HG02970 (cell line): ENCODE measurements at regions not wholly inside any gene's neighbourhood (a gene's known extent, or its start where the extent isn't known, plus 50 kb on each side); places are given as distances from the start of the nearest gene placed in this dataset.
"Not testable (repeated sequence)": the region's sequence is repeated elsewhere in the genome, so short reads cannot be mapped to it uniquely, and the experiment has no call there.

Experiments used
- ATAC-seq: cut with Tn5 transposase; IDR thresholded peaks from one replicate; pipeline ENCODE4 v1.9.1; 2021; ENCODE audit warnings: mild to moderate bottlenecking, moderate library complexity, moderate number of reproducible peaks; ENCODE audit not compliant: unreplicated experiment, low FRiP score

DNA sequence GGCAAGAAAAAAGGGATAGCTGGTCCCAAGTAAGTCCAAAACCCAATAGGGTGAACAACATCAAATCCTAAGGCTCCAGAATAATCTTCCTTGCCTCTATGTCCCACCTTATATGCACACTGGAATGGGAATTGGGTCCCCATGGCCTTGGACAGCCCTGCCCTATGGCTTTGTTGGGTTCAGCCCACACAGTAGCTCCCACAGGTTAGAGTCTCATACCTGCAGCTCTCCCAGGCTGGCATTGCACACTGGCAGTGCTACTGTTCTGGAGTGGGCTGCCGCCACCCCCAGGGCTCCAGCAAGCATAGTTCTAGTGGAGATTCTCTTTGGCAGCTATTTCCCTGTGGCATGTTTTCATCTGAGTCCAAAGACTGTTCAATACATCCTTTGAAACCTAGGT lies 352.4 kb upstream of the CLEC14A start:
- no peak for ATAC-seq

DNA sequence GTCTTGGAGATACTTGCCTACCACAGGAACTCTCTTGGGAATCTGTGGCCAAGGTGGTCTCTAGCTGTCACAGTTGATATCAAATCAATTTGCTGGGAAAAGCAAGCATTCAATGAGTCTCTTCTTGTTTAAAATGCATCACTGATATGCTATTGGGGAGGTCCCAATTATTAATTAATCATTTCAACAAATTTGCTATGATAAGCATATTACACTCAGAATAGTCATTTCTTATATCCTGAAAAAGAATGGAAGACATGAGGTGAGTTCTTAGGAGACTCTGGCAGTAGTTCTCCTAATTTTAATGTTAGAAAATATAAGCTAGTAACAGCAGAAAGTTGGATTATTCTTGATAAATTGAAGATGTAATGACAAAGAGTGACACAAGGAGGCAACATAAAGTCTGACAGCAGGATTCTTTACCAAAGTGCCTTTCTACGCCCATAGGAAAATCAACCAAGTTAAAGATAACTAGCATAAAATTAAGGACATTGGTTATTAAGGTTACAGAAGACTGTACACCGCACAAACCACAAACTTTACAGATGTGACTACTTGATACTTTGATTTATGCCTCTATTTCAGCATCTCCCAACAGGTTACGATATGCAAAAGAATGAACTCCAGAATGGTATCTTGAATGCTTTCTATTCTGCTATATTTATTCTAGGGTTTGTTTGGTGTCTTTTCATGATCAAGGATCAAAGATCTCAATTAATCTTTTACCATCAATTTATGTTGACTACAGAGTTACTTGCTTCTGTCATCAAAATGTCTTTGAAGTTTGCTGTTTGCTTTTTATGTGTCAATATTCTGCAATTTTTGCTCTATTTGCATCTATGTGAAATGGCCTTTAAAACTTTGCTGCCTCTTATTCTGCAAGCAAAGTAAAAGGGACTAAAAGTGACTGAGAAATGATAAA lies 349.6 kb upstream of the CLEC14A start:
- ATAC-seq, result no peak

DNA sequence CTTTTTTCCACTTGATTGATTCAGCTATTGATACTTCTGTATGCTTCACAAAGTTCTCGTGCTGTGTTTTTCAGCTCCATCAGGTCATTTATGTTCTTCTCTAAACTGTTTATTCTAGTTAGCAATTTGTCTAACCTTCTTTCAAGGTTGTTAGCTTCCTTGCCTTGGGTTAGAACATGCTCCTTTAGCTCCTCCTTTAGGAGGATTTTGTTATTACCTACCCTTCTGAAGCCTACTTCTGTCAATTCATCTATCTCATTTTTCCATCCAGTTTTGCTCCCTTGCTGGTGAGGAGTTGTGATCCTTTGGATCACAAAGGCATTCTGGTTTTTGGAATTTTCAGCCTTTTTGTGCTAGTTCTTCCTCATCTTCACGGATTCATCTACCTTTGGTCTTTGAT lies 344.7 kb upstream of the CLEC14A start:
- ATAC-seq, result not testable (repeated sequence)

GRCh38 chr14:38593476-38593875 lies 337.6 kb upstream of the CLEC14A start:
- no peak for ATAC-seq

GRCh38 chr14:38592764-38593442 lies 337.0 kb upstream of the CLEC14A start:
- no peak for ATAC-seq

DNA sequence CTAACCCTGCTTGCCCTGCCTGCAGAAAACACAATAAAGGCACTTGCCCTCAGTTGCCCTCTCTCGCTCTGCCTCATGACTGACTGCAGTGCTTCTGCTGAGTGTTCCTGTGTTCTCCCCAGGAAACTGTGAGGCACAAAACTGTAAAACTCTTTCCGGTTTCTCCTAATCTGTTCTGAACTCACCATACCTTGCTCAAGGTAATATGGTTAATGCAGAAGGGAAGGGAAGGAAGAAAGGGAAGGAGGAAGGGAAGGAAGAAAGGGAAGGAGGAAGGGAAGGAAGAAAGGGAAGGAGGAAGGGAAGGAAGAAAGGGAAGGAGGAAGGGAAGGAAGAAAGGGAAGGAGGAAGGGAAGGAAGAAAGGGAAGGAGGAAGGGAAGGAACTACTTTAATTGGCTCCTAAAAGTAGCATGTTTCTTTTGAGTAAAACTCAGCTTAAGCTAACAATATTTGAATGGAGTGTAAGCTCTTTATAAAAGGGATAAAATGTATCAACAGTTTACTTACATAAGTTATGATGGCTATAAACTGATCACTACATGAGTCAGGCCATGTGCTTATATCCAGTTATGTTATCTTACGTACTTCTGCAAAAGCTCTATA lies 334.0 kb upstream of the CLEC14A start:
- ATAC-seq, result no peak

DNA sequence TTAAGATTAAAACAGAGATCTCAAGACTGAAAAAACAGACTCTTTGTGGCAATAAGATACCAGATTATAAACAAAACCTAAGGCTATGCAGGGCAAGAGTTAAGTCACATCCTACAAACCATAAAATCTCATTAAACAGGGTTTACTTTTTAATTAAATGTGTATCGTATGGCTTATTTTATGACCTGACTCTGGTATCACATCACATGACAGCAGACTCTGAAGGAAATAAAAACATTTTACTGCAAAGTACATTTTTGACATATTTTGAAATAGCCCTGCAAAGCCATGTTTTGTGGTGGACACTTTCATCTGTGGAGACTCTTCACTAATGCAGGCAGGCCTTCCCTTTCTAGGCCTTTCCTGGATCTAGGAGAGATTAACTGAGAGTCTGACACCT lies 327.6 kb upstream of the CLEC14A start:
- ATAC-seq, result no peak

GRCh38 chr14:38578278-38578681 lies 322.4 kb upstream of the CLEC14A start:
- no peak for ATAC-seq

DNA sequence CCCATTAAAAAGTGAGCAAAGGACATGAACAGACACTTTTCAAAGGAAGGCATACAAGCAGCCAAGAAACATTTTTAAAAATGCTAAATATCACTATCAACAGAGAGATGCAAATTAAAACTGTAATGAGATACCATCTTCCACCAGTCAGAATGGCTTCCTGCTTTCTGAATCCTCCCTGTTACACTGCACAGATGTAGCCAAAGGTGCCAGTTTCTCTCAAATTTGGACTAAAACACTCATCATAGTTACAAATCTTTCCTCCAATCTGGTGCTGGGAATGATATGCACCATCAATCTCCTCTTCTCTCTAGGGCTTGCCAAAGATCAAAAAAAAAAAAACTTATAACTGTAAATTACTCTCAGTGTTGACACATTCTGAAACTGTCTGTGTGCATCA lies 311.8 kb upstream of the CLEC14A start:
- no peak for ATAC-seq

GRCh38 chr14:38561657-38562056 lies 305.8 kb upstream of the CLEC14A start:
- no peak for ATAC-seq

- no peak for ATAC-seq
These were observed 303.8 kb upstream of the CLEC14A start for GRCh38 chr14:38559711-38560110.

DNA sequence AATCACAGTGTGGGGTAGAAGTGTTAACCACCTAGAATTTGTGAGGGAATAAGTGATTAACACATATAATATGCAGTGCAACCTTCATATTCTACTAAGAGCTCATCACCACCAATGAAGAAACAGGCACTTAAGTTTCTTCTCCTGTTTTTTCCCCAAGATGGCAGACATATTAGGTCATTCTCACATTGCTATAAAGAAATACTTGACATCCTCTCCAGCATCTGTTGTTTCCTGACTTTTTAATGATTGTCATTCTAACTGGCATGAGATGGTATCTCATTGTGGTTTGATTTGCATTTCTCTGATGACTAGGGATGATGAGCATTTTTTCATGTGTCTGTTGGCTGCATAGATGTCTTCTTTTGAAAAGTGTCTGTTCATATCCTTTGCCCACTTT lies 301.5 kb upstream of the CLEC14A start:
- not testable (repeated sequence) for ATAC-seq

DNA sequence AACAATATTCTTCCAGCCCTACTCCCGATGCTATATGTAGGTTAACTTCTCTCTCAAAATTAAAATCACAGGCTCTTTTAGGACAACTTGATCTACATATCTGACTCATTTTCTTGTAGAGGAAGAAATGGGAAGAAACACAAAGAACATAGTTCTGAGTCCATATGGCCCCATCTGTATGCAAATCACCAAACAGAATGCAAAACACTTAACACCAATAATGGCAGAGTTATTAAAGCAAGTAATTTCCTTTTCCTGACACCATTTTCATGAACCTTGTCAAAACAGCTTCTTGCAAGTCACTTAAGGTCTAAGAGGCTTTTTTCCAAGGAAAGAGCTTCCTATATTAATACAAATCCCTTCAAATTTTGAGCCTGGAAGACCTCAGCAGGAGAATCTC lies 300.4 kb upstream of the CLEC14A start:
- ATAC-seq, result no peak

DNA sequence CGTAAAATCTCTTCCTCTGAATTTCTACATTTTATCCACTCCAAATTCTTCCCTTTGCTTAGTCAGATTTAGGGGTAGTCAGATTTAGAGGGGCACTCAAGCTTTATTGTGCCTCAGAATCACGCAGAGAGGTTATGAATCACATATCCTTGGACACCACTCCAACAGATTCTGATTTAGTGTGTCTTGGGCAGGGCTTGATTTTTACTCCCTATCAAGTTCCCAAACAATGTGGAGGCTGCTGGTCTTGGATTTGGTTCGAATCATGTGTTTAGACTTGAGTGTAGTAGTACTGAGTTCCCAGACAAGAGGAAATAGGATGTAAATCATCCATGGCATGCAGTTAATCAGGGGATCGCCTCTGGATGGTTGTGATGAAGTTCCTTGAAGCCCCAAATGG lies 298.1 kb upstream of the CLEC14A start:
- ATAC-seq, result no peak

DNA sequence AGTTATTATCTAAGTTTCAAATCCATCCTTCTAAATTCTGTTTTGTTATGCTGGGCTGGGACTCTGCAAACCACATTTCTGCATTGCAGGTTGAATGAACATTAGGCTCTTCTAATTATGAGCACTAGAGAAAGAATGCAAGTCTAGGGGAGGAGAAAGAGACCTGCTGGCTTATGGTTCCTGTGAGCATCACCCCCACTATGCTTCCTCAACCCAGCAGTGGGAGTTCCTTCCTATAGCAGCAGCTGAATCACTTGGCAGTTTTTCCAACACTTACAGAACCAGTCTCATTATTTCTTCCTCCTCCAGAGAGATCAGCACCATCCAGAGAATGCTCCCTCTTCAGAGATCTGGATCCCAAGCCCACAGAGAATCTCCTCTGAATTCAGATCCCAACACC lies 297.7 kb upstream of the CLEC14A start:
- ATAC-seq, result no peak

GRCh38 chr14:38549564-38549963 lies 293.7 kb upstream of the CLEC14A start:
- ATAC-seq, result no peak

DNA sequence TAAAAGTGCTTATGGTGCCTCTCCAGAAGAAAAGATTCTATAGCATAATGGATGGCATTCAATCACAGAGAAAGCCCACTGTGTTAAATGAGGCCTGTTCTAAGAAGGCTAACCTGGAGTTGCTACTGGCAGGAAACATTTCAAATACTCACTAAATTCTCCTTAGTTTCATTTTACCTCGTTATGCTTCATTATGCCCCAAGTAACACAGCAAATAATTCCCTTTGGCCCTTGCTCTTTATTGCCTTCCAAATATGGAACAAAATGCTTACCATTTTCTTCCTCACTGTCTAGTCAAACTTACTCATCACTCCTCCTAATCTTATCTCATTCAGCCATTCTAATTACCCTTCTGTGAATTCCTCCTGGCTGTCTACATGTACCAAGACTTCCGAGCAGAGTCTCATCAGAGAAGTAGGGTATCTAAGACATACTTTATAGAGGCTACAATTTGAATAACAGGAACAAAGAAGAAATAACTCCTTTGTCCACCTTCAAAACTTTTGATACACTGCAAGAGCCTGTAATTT lies 292.1 kb upstream of the CLEC14A start:
- ATAC-seq, result no peak

DNA sequence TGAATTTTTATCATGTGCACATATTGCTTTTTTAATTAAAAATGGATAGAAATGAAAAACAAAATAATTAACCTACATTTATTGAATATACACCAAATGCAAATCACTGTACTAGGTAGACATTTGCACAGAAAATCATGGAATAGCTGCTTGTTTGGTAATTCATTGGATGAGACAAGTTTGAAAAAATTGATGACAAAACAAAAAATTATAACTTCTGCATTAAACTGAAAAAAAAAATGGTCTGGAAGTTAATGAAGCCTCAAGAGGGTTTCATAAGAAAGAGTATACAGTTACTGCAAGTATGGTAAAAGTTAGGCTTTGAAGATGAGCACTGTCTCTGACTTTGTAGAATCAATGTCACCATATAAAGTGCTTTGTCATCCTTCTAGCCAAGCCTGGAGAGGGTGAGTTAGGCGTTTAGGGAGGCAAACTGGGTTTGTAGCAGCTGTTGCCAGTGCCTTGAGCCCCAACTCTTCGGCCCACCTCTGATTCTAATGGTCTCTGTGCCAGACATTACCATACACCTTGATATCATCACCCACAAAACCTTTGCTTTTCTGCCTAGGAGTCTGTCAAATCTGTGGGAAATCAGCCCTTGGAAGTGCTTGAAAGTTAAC lies 291.1 kb upstream of the CLEC14A start:
- ATAC-seq, result no peak

GRCh38 chr14:38544776-38545175 lies 288.9 kb upstream of the CLEC14A start:
- ATAC-seq, result no peak

- not testable (repeated sequence) for ATAC-seq
These were observed 288.0 kb upstream of the CLEC14A start for GRCh38 chr14:38543851-38544250.

GRCh38 chr14:38538053-38538452 lies 282.2 kb upstream of the CLEC14A start:
- ATAC-seq, result not testable (repeated sequence)
